Fibroblast of peridontal ligament (primary cell): ENCODE measurements at regions not wholly inside any gene's neighbourhood (a gene's known extent, or its start where the extent isn't known, plus 50 kb on each side); places are given as distances from the start of the nearest gene placed in this dataset.

Experiments used
- DNase-seq: peaks from one replicate; pipeline ENCODE4 v3.0.0-alpha.2; 2010; ENCODE audit errors: extremely low read depth

DNA sequence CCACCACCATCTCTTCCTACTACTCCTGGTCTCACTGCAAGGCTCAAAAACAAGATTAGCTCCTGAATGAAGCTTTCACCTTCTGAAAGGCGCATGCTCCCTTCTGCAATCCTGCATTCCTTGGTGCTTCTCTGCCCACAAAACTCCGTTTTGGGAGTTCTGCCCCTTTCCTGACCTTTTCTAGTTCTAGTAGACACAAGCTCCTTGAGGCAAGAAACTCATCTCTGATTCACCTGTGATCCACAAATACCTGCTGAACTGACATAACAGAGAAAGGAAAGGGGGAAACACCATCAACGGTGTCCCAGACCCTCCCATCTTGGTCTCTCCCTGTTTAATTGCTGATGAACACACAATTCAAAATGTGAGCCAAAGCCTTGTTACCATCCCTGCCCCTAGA, 64.0 kb upstream of the EGR2 start:
- no peak for DNase-seq

DNA sequence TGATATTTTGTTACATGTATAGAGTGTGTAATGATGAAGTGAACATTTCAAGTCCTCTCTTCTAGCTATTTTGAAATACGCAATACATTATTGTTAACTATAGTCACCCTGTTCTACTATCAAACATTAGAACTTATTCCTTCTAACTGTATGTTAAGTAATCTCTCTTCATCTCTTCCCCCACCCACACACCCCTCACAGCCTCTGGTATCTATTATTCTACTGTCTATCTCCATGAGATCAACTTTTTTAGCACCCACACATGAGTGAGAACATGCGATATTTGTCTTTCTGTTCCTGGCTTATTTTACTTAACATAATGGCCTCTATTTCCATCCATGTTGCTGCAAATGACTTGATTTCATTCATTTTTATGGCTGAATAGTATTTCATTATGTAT, 57.7 kb upstream of the EGR2 start:
- no peak for DNase-seq

DNA sequence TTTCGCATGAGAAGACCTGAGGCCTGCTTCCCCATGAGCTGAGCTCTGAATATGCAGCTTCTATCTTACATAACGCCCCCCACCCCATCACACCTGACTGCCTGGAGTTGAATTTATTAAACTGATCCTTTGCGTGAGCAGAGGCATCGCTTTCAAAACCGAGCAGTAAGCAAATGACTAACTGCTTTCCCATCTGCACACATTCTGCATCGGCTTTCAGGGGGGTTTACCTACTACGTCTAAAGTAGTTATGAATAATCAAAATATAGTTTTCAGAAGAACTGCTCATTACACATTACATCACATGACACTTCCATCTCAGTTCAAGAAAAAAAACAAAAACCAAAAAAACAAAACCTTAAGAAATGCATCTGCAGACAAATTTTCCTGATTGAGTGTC, 54.7 kb upstream of the EGR2 start:
- no peak for DNase-seq

DNA sequence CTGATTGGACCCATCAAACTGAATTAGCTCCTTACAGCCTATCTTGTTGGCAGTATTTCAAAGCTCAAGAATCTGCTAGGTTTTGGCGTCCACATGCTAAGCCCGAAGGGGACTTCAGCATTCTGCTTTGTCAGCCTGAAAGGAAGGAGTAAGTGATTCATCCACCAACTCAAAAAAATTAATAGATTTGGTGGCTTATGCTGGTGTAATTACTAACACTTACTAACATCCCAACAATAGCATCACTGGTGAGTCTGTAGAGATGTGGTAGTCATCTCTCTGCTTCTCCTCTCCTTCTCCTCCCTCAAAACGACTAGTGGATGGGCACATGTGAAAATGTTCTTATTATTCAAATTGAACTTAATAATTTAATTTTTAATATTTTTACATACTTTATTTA, 53.8 kb upstream of the EGR2 start:
- DNase-seq, result no peak

DNA sequence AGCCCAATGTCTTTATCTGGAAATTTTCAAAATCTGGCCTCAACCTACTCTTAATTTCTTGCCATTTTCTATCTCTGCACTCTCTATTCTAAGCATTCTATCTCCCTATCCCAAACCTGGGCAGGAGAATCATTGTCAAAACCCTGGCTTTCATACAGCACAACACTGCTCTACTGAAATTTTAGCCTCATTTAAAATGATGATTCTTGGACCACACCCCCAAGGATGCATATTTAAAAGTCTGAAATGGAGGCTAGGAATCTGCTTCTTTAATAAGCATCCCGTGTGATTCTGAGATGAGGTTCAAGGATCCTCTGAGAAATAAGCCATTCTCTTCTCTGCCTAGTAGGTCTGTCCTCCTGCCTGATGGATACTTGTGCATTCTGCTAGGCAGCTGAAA, 50.8 kb upstream of the EGR2 start:
- no peak for DNase-seq

DNA sequence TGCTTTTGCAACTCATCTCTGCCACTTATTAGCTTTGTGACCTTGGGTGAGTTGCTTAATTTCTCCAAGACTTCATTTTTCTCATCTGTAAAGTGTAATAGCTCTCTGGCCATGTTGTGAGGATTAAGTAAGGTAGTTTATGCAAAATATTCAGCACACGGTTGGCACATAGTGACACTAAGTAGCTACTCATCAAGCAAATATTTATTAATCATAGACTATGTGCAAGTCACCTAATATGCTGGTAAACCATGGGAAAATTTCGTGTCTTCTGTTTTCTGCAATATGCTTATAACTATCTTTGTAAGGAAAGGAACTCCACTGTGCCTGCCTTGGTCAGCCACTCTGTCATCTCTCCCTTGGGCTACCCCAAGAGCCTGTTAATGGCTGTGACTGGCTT, 50.3 kb upstream of the EGR2 start:
- DNase-seq, result no peak
